Fibroblast of upper back skin (primary cell): ENCODE measurements at regions not wholly inside any gene's neighbourhood (a gene's known extent, or its start where the extent isn't known, plus 50 kb on each side); places are given as distances from the start of the nearest gene placed in this dataset.
"Not testable (repeated sequence)": the region's sequence is repeated elsewhere in the genome, so short reads cannot be mapped to it uniquely, and the experiment has no call there.

Experiments used
- DNase-seq: peaks from one replicate; pipeline ENCODE4 v3.0.0-alpha.2; 2013

- DNase-seq = no peak
Observed at GRCh38 chr12:102726686-102727085, 190.4 kb downstream of the PAH start.

DNA sequence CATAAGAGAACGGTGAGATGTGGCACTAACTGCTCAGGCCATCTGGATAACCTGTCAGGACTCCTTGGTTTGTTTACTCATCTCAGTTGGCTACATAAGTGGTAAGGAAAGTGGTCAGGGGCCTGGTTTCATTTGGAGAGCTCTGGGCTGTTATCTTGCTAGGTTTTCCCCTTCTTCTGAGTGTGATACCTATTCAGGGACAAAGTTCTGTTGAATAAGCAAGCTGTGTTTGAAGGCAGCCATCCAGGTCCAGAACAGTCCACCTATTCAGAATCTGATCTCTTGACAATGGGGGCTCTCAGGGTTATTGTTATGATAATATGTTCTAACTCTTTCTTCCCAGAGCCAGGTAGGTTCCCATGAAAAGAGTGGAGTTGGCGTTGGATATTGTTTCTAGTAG, 194.9 kb downstream of the PAH start:
- no peak for DNase-seq

GRCh38 chr12:102708108-102708507, 208.9 kb downstream of the PAH start:
- no peak for DNase-seq

DNA sequence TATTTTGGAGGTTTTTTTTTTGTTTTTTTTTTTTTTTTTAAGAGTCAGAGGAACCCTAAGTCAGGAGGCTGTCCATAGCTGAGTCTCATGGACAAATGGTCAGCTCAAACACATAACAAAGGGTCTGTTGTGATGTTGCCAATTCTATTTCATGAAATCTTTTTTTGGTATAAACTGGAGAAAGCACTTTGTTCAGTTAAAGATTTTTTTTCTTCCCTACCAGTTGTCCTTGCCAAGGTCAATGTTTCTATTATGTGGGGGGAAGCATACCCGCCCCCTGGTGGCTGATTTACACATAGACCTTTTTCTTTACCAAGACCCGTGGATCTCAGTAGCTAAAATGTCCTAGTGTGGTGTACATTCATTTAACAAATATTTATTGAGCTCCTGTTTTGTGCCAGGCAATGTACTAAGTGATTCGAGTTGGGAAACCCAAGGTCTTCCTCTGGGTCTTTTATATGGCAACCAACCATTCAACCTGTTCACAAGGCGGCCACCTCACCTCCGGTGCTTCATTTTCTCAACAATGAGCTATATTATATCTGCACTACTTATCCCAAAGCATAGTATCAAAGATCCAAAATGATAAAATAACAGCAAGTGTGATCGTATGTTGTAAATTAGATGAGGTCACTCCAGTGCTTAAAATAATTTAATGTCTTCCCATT, 214.5 kb downstream of the PAH start:
- DNase-seq = peak; percentile 74

DNA sequence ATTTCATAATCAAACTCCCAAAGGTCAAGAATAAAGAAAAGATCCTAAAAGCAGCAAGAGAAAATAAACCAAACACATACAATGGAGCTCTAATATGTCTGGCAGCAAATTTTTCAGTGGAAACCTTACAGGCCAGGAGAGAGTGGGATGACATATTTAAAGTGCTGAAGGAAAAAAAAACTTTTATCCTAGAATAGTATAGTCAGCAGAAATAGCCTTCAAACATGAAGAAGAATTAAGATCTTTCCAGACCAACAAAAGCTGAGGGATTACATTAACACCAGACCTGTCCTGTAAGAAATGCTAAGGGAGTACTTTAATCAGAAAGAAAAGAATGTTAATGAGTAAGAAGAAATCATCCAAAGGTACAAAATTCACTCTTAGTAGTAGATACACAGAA, 215.7 kb upstream of the IGF1 start:
- DNase-seq = no peak

DNA sequence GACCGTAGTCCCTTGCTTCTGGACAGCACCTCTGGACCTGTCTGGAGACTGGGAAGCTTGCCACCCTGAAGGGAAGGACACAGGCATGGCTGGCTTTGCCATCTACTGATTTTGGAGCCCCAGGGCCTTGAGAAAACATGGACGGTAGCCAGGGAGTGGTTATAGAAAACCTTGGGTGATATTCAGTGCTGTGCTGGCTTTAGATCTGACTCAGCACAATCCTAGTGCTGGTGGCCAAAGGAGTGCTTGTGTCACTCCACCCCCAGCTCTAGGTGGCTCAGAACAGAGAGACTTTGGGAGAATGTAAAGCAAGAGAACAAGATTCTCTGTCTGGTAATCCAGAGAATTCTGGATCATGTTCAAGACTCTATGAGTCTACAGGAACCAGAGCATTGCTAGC, 214.5 kb upstream of the IGF1 start:
- DNase-seq = no peak

DNA sequence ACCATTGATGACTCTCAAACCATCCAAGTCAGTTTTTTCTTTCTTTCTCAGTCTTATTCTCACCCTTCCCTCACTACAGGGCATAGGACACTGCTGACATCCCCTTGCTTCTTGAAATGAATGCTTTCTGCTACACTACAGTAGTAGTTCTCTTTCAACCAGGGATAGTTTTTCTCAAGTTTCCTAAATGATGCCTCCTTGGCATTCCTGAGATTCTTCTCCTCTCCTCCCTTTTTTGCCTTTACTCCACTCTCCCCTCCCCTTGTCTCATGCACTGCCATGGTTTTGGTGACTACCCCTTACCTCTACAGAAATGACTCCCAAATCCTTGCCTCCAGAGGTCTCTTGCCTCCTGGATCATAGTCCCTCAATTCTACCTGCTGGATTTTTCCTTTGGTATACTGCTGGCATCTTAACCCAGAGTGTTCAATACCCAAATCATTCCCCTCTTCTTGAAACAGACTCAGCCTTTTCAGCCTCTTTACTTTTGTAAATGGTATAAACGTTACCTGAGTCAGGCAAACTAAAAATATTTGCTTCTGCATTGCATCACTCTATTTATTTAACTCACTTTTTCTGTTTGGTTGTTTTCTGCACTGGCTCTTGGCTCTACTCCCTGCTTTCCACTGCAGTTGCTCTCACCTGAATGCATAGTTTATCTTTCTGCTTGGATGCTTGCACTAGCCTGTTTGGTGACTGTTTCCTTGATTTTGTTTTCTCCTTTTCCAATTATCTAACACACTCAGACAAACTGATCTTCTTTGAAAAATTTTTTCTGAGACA, 211.6 kb upstream of the IGF1 start:
- no peak for DNase-seq

DNA sequence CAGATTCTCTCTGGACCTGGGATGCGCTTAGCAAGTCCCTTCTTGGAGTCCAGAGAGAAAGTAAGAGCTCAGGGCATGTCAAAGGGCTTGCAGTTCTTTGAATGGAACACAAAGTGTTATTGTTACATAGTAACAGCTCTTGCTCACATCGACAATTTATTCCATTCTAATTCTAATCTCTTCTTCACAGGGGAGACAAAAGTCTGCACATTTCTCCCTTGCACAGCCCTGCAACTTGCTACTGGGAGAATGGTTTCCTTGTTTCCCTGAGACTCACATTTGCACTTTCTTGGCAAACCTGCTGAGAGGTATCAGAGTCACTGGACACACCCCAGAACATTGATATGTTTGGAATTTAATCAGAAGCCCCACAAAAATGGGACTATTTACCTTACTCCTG, 209.9 kb upstream of the IGF1 start:
- DNase-seq = no peak

DNA sequence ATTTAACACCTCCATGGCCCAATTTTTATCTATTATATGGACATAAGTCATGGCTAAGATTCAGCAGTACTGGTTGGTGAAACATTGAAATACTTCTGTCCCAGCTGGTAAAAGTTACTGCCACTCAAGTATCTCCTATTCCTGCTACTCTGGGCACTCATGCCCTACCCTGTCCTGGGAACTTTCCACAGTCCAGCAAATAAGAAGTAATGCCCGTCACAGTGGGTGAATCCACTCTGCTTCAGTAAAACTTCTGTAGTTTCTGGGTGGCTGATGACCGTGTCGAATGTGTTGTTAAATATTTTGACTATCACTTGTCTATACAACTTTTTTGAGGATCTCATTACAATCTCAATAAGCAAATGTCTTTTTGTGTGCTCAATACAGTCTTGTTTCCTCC, 209.3 kb upstream of the IGF1 start:
- no peak for DNase-seq

DNA sequence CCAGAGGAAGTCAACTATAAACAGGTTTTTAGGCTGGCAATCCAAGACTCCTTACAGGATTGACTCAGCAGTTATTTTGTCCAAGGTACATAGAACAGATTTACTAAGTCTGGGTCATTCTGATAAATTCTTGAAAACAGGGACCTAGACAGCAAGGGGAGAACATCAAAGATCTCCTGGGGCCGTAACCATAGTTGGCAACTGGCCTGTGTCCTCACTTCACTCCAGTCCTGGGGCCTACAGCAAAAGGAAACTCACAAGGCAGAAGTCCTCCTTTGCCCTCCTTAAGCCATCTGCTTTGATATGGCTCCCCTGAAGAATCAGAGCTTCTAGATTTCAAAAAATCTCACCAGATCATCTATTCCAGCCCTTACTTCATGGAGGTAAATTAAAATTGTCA, 207.2 kb upstream of the IGF1 start:
- DNase-seq = no peak

GRCh38 chr12:102685841-102686240, 205.5 kb upstream of the IGF1 start:
- DNase-seq = no peak

GRCh38 chr12:102685172-102685571, 204.8 kb upstream of the IGF1 start:
- DNase-seq = no peak

GRCh38 chr12:102682366-102683289, 202.3 kb upstream of the IGF1 start:
- DNase-seq = no peak

GRCh38 chr12:102681747-102682146, 201.4 kb upstream of the IGF1 start:
- DNase-seq = no peak

DNA sequence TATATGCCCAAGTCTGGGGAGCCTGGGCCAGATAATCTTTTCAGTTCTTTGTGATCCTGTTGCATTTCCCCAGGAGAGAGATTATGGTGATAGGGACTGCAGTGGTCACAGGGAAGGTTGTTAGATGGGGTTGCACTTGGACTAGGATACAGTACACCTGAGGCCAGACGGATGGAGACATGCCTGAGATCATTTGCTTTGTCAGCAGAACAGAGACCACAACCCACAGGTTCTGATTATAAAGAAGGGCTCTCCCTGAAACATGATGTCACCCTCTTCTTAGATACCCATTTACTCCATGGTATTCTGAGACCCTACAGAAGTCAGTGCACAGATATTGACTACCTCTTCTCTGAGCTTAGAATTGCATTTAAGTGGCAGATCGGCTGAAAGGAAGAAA, 200.9 kb upstream of the IGF1 start:
- no peak for DNase-seq

- no peak for DNase-seq
Observed at GRCh38 chr12:102680304-102680703, 199.9 kb upstream of the IGF1 start.

DNA sequence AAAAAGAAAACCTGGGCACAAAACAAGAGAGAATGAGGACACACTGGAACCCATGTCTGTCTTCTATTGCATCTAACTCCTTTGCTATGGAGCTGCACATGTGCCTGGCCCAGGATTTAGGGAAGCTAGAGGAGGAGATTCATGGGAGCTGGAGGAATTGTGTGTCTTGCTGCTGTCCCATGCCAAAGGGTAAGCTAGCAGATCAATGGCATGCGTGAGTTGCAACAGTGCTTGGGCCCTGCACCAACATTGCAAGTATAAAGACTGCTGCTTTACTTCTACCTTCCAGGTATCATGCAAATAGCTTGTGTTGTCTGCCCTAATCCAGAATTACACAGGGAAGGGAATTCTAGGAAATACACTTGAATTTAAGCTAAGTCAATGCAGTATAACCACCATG, 196.4 kb upstream of the IGF1 start:
- DNase-seq = no peak

GRCh38 chr12:102675672-102676071, 195.3 kb upstream of the IGF1 start:
- peak; percentile 92 for DNase-seq

- no peak for DNase-seq
Observed at GRCh38 chr12:102673606-102674005, 193.2 kb upstream of the IGF1 start.

GRCh38 chr12:102672212-102672611, 191.8 kb upstream of the IGF1 start:
- peak; percentile 57 for DNase-seq

GRCh38 chr12:102669056-102669455, 188.7 kb upstream of the IGF1 start:
- DNase-seq = peak; percentile 37

- not testable (repeated sequence) for DNase-seq
Observed at GRCh38 chr12:102666176-102666575, 185.8 kb upstream of the IGF1 start.

- DNase-seq = no peak
Observed at GRCh38 chr12:102659200-102659911, 179.0 kb upstream of the IGF1 start.
